SK-N-SH (cell line): ENCODE measurements at regions not wholly inside any gene's neighbourhood (a gene's known extent, or its start where the extent isn't known, plus 50 kb on each side); places are given as distances from the start of the nearest gene placed in this dataset.

Source experiments
- ELF1 ChIP-seq: IDR thresholded peaks from 2 replicates; pipeline ENCODE4 v1.4.0; 2012
- EP300 ChIP-seq, 2 experiments: IDR thresholded peaks; 2 replicates each; pipeline versions ENCODE4 v1.4.0 to v1.6.1; 2012; ENCODE audit warnings: borderline replicate concordance in 1 of 2, low read depth in 1 of 2, low read length in 1 of 2
- EZH2phosphoT487 ChIP-seq: fragments of 200-600 bp; sonication (generic); IDR thresholded peaks from 2 replicates; pipeline ENCODE4 v1.6.1; 2017; ENCODE audit warnings: low read depth, mixed run types, mild to moderate bottlenecking, antibody characterized with exemption, moderate library complexity, borderline replicate concordance
- FOSL2 ChIP-seq: IDR thresholded peaks from 2 replicates; pipeline ENCODE4 v1.4.0; 2012; ENCODE audit warnings: low read depth, mild to moderate bottlenecking, moderate library complexity, borderline replicate concordance
- MEF2A ChIP-seq: IDR thresholded peaks from 2 replicates; pipeline ENCODE4 v1.4.0; 2012; ENCODE audit warnings: low read depth, borderline replicate concordance
- POLR2AphosphoS5 ChIP-seq: IDR thresholded peaks from 2 replicates; pipeline ENCODE4 v1.6.1; 2012; ENCODE audit warnings: low read depth, low read length
- RAD21 ChIP-seq: IDR thresholded peaks from 2 replicates; pipeline ENCODE4 v1.6.1; 2012; ENCODE audit warnings: mild to moderate bottlenecking, low read length
- RFX5 ChIP-seq: IDR thresholded peaks from 2 replicates; pipeline ENCODE4 v1.6.1; 2012; ENCODE audit warnings: mild to moderate bottlenecking, improper control_type of control experiment, low read length
- RXRA ChIP-seq: IDR thresholded peaks from 2 replicates; pipeline ENCODE4 v1.4.0; 2012; ENCODE audit warnings: low read depth, mild to moderate bottlenecking, borderline replicate concordance
- TAF1 ChIP-seq: IDR thresholded peaks from 2 replicates; pipeline ENCODE4 v1.6.1; 2012; ENCODE audit warnings: low read depth, mild to moderate bottlenecking, low read length, moderate library complexity, borderline replicate concordance
- TF ChIP-seq, protein P1 (sequence below): fragments of 200-600 bp; sonication (generic); IDR thresholded peaks from 2 replicates; pipeline ENCODE4 v1.6.1; 2017; ENCODE audit warnings: antibody characterized with exemption, mild to moderate bottlenecking, moderate library complexity
- TF ChIP-seq, protein P2 (sequence below): IDR thresholded peaks from 2 replicates; pipeline ENCODE4 v1.6.1; 2012; ENCODE audit warnings: mild to moderate bottlenecking, low read depth, low read length, moderate library complexity
- TF ChIP-seq, protein P3 (sequence below): IDR thresholded peaks from 2 replicates; pipeline ENCODE4 v1.4.0; 2012; ENCODE audit warnings: low read depth

DNA sequence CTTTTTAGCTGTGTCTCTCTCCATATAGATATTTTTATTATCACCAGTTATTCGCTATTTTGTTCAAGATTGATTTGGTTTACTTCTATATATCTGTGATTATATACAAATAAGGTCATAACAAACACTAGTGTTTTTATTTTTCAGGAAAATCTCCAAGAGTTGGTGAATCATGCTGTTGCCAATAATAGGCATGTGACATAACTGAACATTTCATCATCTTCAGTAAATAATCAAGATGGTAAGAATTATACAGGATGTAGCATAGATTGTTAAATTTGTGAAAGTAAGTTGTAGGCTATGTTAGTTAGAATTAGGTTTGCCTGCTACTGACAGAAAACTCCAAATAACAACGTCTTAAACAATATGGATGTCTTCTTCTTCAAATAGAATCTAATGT, 240.9 kb upstream of the PDE3A start:
- TF ChIP-seq, protein P1, sequence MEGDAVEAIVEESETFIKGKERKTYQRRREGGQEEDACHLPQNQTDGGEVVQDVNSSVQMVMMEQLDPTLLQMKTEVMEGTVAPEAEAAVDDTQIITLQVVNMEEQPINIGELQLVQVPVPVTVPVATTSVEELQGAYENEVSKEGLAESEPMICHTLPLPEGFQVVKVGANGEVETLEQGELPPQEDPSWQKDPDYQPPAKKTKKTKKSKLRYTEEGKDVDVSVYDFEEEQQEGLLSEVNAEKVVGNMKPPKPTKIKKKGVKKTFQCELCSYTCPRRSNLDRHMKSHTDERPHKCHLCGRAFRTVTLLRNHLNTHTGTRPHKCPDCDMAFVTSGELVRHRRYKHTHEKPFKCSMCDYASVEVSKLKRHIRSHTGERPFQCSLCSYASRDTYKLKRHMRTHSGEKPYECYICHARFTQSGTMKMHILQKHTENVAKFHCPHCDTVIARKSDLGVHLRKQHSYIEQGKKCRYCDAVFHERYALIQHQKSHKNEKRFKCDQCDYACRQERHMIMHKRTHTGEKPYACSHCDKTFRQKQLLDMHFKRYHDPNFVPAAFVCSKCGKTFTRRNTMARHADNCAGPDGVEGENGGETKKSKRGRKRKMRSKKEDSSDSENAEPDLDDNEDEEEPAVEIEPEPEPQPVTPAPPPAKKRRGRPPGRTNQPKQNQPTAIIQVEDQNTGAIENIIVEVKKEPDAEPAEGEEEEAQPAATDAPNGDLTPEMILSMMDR = no peak
- TF ChIP-seq EP300 (IDR thresholded peaks at IDR 0.05; ENCODE audit: borderline replicate concordance in 1 of 2, low read depth in 1 of 2, low read length in 1 of 2) (no peak), RXRA (no peak), ELF1 (no peak), MEF2A (no peak), RAD21 (no peak), POLR2AphosphoS5 (no peak), TAF1 (no peak), FOSL2 (no peak), EZH2phosphoT487 (no peak), RFX5 (no peak)
- TF ChIP-seq, protein P2, sequence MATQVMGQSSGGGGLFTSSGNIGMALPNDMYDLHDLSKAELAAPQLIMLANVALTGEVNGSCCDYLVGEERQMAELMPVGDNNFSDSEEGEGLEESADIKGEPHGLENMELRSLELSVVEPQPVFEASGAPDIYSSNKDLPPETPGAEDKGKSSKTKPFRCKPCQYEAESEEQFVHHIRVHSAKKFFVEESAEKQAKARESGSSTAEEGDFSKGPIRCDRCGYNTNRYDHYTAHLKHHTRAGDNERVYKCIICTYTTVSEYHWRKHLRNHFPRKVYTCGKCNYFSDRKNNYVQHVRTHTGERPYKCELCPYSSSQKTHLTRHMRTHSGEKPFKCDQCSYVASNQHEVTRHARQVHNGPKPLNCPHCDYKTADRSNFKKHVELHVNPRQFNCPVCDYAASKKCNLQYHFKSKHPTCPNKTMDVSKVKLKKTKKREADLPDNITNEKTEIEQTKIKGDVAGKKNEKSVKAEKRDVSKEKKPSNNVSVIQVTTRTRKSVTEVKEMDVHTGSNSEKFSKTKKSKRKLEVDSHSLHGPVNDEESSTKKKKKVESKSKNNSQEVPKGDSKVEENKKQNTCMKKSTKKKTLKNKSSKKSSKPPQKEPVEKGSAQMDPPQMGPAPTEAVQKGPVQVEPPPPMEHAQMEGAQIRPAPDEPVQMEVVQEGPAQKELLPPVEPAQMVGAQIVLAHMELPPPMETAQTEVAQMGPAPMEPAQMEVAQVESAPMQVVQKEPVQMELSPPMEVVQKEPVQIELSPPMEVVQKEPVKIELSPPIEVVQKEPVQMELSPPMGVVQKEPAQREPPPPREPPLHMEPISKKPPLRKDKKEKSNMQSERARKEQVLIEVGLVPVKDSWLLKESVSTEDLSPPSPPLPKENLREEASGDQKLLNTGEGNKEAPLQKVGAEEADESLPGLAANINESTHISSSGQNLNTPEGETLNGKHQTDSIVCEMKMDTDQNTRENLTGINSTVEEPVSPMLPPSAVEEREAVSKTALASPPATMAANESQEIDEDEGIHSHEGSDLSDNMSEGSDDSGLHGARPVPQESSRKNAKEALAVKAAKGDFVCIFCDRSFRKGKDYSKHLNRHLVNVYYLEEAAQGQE = no peak
- TF ChIP-seq, protein P3, sequence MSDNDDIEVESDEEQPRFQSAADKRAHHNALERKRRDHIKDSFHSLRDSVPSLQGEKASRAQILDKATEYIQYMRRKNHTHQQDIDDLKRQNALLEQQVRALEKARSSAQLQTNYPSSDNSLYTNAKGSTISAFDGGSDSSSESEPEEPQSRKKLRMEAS = no peak
